ENCODE measurements at regions not wholly inside any gene's neighbourhood (a gene's known extent, or its start where the extent isn't known, plus 50 kb on each side); places are given as distances from the start of the nearest gene placed in this dataset.

GRCh38 chr22:46061501-46062231 lies 84.7 kb upstream of the WNT7B start:
- Histone ChIP-seq H2AFZ (ENCODE audit: low read depth, low read length) (no peak overlapping the region), H3K36me3 (ENCODE audit: control insufficient read depth in 1 of 2, insufficient read depth in 2 of 2, low read depth in 1 of 2, low read length in 2 of 2) (peaks cover 3 to 9% of the 10 kb centered on the region in 2 experiments), H2BK12ac (ENCODE audit: low read length in 2 of 2) (no peak overlapping the region), H2BK120ac (ENCODE audit: low read depth, low read length) (no peak overlapping the region), H3K9ac (ENCODE audit: low read length) (peak overlapping the region; percentile 96), H3K4ac (ENCODE audit: low read depth in 1 of 2, low read length in 2 of 2) (no peak overlapping the region), H3K9me3 (ENCODE audit: control insufficient read depth, low read length) (no peaks in the 10 kb centered on the region), H3K4me2 (ENCODE audit: low read length, poor library complexity, severe bottlenecking) (peak overlapping the region; percentile 71), H3K27me3 (ENCODE audit: control insufficient read depth in 1 of 2, insufficient read depth in 1 of 2, low read length in 2 of 2) (no peaks in the 10 kb centered on the region), H3K4me1 (ENCODE audit: control insufficient read depth, insufficient read depth, low read depth, low read length) (peaks cover 9% of the 10 kb centered on the region), H4K91ac (ENCODE audit: low read length) (no peak overlapping the region), H3K23ac (ENCODE audit: low read length in 2 of 2) (no peak overlapping the region), H3K14ac (ENCODE audit: low read length in 2 of 2) (no peak overlapping the region), H2BK15ac (ENCODE audit: low read depth, poor library complexity, severe bottlenecking) (peak overlapping the region; percentile 58), H3K4me3 (ENCODE audit: insufficient read depth in 1 of 2, low read depth in 1 of 2, low read length in 2 of 2) (peak overlapping the region in 1 of 2 experiments; percentile 44), H3K79me1 (replicated peaks; ENCODE audit: low read length, poor library complexity, severe bottlenecking) (peaks cover 28% of the 10 kb centered on the region), H3K18ac (ENCODE audit: low read depth in 1 of 2, low read length in 2 of 2) (no peak overlapping the region), H2AK5ac (ENCODE audit: low read length, severe bottlenecking) (no peak overlapping the region), H4K8ac (ENCODE audit: low read length) (no peak overlapping the region), H2BK5ac (ENCODE audit: low read depth, low read length, poor library complexity, severe bottlenecking) (no peak overlapping the region), H3K27ac (ENCODE audit: low read length, poor library complexity, severe bottlenecking) (no peak overlapping the region)
- 24% methylated on average over 73 of the region's 79 CpGs for WGBS
- no peak for DNase-seq

- Histone ChIP-seq H3K9me3 (ENCODE audit: control insufficient read depth, low read length) (no peaks in the 10 kb centered on the region), H2BK5ac (ENCODE audit: low read depth, low read length, poor library complexity, severe bottlenecking) (no peak overlapping the region), H3K79me1 (replicated peaks; ENCODE audit: low read length, poor library complexity, severe bottlenecking) (peaks cover 31% of the 10 kb centered on the region), H3K27ac (ENCODE audit: low read length, poor library complexity, severe bottlenecking) (no peak overlapping the region), H4K8ac (ENCODE audit: low read length) (no peak overlapping the region), H3K9ac (ENCODE audit: low read length) (peak overlapping the region; percentile 96), H2AFZ (ENCODE audit: low read depth, low read length) (no peak overlapping the region), H3K27me3 (ENCODE audit: control insufficient read depth in 1 of 2, insufficient read depth in 1 of 2, low read length in 2 of 2) (no peaks in the 10 kb centered on the region), H2BK120ac (ENCODE audit: low read depth, low read length) (no peak overlapping the region), H3K18ac (ENCODE audit: low read depth in 1 of 2, low read length in 2 of 2) (no peak overlapping the region), H2BK12ac (ENCODE audit: low read length in 2 of 2) (no peak overlapping the region), H3K4me3 (ENCODE audit: insufficient read depth in 1 of 2, low read depth in 1 of 2, low read length in 2 of 2) (no peak overlapping the region), H4K91ac (ENCODE audit: low read length) (no peak overlapping the region), H2BK15ac (ENCODE audit: low read depth, poor library complexity, severe bottlenecking) (no peak overlapping the region), H2AK5ac (ENCODE audit: low read length, severe bottlenecking) (no peak overlapping the region), H3K4me2 (ENCODE audit: low read length, poor library complexity, severe bottlenecking) (no peak overlapping the region), H3K36me3 (ENCODE audit: control insufficient read depth in 1 of 2, insufficient read depth in 2 of 2, low read depth in 1 of 2, low read length in 2 of 2) (peaks cover 3 to 9% of the 10 kb centered on the region in 2 experiments), H3K14ac (ENCODE audit: low read length in 2 of 2) (no peak overlapping the region), H3K23ac (ENCODE audit: low read length in 2 of 2) (no peak overlapping the region), H3K4ac (ENCODE audit: low read depth in 1 of 2, low read length in 2 of 2) (no peak overlapping the region), H3K4me1 (ENCODE audit: control insufficient read depth, insufficient read depth, low read depth, low read length) (peaks cover 9% of the 10 kb centered on the region)
- no peak for DNase-seq
- WGBS = 86% methylated on average over 13 of the region's 13 CpGs
Measured at GRCh38 chr22:46062232-46062615, 85.3 kb upstream of the WNT7B start.

- no peak overlapping the region for H2AK5ac ChIP-seq (ENCODE audit: low read length, severe bottlenecking)
Measured at GRCh38 chr22:46062971-46063631, 86.1 kb upstream of the WNT7B start.

GRCh38 chr22:46063846-46064227 lies 86.5 kb upstream of the PPARA start:
- H4K91ac ChIP-seq (ENCODE audit: low read length) = no peak overlapping the region
- no peak for DNase-seq
- no peak overlapping the region for H3K23ac ChIP-seq (ENCODE audit: low read length in 2 of 2)
- peak overlapping the region in 1 of 2 experiments; percentile 80 for H3K4me3 ChIP-seq (ENCODE audit: insufficient read depth in 1 of 2, low read depth in 1 of 2, low read length in 2 of 2)
- H3K4me2 ChIP-seq (ENCODE audit: low read length, poor library complexity, severe bottlenecking) = no peak overlapping the region
- H3K4ac ChIP-seq (ENCODE audit: low read depth in 1 of 2, low read length in 2 of 2) = no peak overlapping the region
- peaks cover 8% of the 10 kb centered on the region for H3K4me1 ChIP-seq (ENCODE audit: control insufficient read depth, insufficient read depth, low read depth, low read length)
- no peak overlapping the region for H3K18ac ChIP-seq (ENCODE audit: low read depth in 1 of 2, low read length in 2 of 2)
- H3K27me3 ChIP-seq (ENCODE audit: control insufficient read depth in 1 of 2, insufficient read depth in 1 of 2, low read length in 2 of 2) = no peaks in the 10 kb centered on the region
- 90% methylated on average over 11 of the region's 11 CpGs for WGBS
- H2BK12ac ChIP-seq (ENCODE audit: low read length in 2 of 2) = no peak overlapping the region
- H3K9me3 ChIP-seq (ENCODE audit: control insufficient read depth, low read length) = no peaks in the 10 kb centered on the region
- H3K14ac ChIP-seq (ENCODE audit: low read length in 2 of 2) = no peak overlapping the region
- no peak overlapping the region for H2BK15ac ChIP-seq (ENCODE audit: low read depth, poor library complexity, severe bottlenecking)
- no peak overlapping the region for H2AFZ ChIP-seq (ENCODE audit: low read depth, low read length)
- H3K36me3 ChIP-seq (ENCODE audit: control insufficient read depth in 1 of 2, insufficient read depth in 2 of 2, low read depth in 1 of 2, low read length in 2 of 2) = peaks cover 3 to 6% of the 10 kb centered on the region in 2 experiments
- peaks cover 27% of the 10 kb centered on the region for H3K79me1 ChIP-seq (replicated peaks; ENCODE audit: low read length, poor library complexity, severe bottlenecking)
- H2AK5ac ChIP-seq (ENCODE audit: low read length, severe bottlenecking) = no peak overlapping the region
- H4K8ac ChIP-seq (ENCODE audit: low read length) = no peak overlapping the region
- H3K9ac ChIP-seq (ENCODE audit: low read length) = peak overlapping the region; percentile 96
- no peak overlapping the region for H2BK5ac ChIP-seq (ENCODE audit: low read depth, low read length, poor library complexity, severe bottlenecking)
- H2BK120ac ChIP-seq (ENCODE audit: low read depth, low read length) = no peak overlapping the region
- H3K27ac ChIP-seq (ENCODE audit: low read length, poor library complexity, severe bottlenecking) = no peak overlapping the region

More at GRCh38 chr22:46062971-46063631, 86.1 kb upstream of the WNT7B start:
- Histone ChIP-seq H3K9me3 (ENCODE audit: control insufficient read depth, low read length) (no peaks in the 10 kb centered on the region), H3K18ac (ENCODE audit: low read depth in 1 of 2, low read length in 2 of 2) (no peak overlapping the region), H3K9ac (ENCODE audit: low read length) (peak overlapping the region; percentile 96), H3K4me2 (ENCODE audit: low read length, poor library complexity, severe bottlenecking) (no peak overlapping the region), H2BK12ac (ENCODE audit: low read length in 2 of 2) (no peak overlapping the region), H2BK15ac (ENCODE audit: low read depth, poor library complexity, severe bottlenecking) (no peak overlapping the region), H2BK120ac (ENCODE audit: low read depth, low read length) (no peak overlapping the region), H3K36me3 (ENCODE audit: control insufficient read depth in 1 of 2, insufficient read depth in 2 of 2, low read depth in 1 of 2, low read length in 2 of 2) (peaks cover 3 to 9% of the 10 kb centered on the region in 2 experiments), H2AFZ (ENCODE audit: low read depth, low read length) (no peak overlapping the region), H3K27me3 (ENCODE audit: control insufficient read depth in 1 of 2, insufficient read depth in 1 of 2, low read length in 2 of 2) (no peaks in the 10 kb centered on the region), H3K4ac (ENCODE audit: low read depth in 1 of 2, low read length in 2 of 2) (no peak overlapping the region), H3K23ac (ENCODE audit: low read length in 2 of 2) (no peak overlapping the region), H3K14ac (ENCODE audit: low read length in 2 of 2) (no peak overlapping the region), H2BK5ac (ENCODE audit: low read depth, low read length, poor library complexity, severe bottlenecking) (no peak overlapping the region), H3K79me1 (replicated peaks; ENCODE audit: low read length, poor library complexity, severe bottlenecking) (peaks cover 30% of the 10 kb centered on the region), H4K91ac (ENCODE audit: low read length) (no peak overlapping the region), H4K8ac (ENCODE audit: low read length) (no peak overlapping the region), H3K4me3 (ENCODE audit: insufficient read depth in 1 of 2, low read depth in 1 of 2, low read length in 2 of 2) (peak overlapping the region in 1 of 2 experiments; percentile 80), H3K27ac (ENCODE audit: low read length, poor library complexity, severe bottlenecking) (no peak overlapping the region), H3K4me1 (ENCODE audit: control insufficient read depth, insufficient read depth, low read depth, low read length) (peaks cover 10% of the 10 kb centered on the region)
- 92% methylated on average over 15 of the region's 15 CpGs for WGBS
- DNase-seq = no peak
